ENCODE measurements at regions not wholly inside any gene's neighbourhood (a gene's known extent, or its start where the extent isn't known, plus 50 kb on each side); places are given as distances from the start of the nearest gene placed in this dataset.
A peak's percentile ranks its signal among the peaks of the same experiment; 100 is the strongest.
"Not testable (repeated sequence)": the region's sequence is repeated elsewhere in the genome, so short reads cannot be mapped to it uniquely, and the experiment has no call there.

- DNase-seq = no peak
These were observed 605.6 kb upstream of the TEX47 start for GRCh38 chr7:89401099-89401498.

- DNase-seq = no peak
These were observed 606.2 kb upstream of the TEX47 start for GRCh38 chr7:89401690-89402089.

- DNase-seq = no peak
These were observed 656.4 kb upstream of the TEX47 start for GRCh38 chr7:89451911-89452310.

- no peak for DNase-seq
These were observed 661.0 kb upstream of the TEX47 start for GRCh38 chr7:89456556-89456955.

GRCh38 chr7:89458114-89458513, 662.6 kb upstream of the TEX47 start:
- DNase-seq = no peak

- no peak for DNase-seq
These were observed 678.9 kb upstream of the TEX47 start for GRCh38 chr7:89474456-89474855.

- no peak for DNase-seq
These were observed 676.3 kb upstream of the STEAP1 start for GRCh38 chr7:89477991-89478390.

GRCh38 chr7:89495704-89496103, 658.6 kb upstream of the STEAP1 start:
- no peak for DNase-seq

GRCh38 chr7:89500084-89500483, 654.2 kb upstream of the STEAP1 start:
- DNase-seq = no peak

- DNase-seq = no peak
These were observed 651.0 kb upstream of the STEAP1 start for GRCh38 chr7:89503281-89503680.

GRCh38 chr7:89507034-89507433, 647.2 kb upstream of the STEAP1 start:
- DNase-seq = no peak

GRCh38 chr7:89511900-89512299, 642.4 kb upstream of the STEAP1 start:
- DNase-seq = no peak

- DNase-seq = no peak
These were observed 639.3 kb upstream of the STEAP1 start for GRCh38 chr7:89514970-89515369.

- DNase-seq = no peak
These were observed 636.5 kb upstream of the STEAP1 start for GRCh38 chr7:89517815-89518214.

GRCh38 chr7:89549768-89550167, 604.5 kb upstream of the STEAP1 start:
- DNase-seq = no peak

GRCh38 chr7:89554209-89554608, 600.1 kb upstream of the STEAP1 start:
- DNase-seq = no peak

- no peak for DNase-seq
These were observed 594.7 kb upstream of the STEAP1 start for GRCh38 chr7:89559596-89559995.

GRCh38 chr7:89563597-89563996, 590.7 kb upstream of the STEAP1 start:
- no peak for DNase-seq

GRCh38 chr7:89584896-89585295, 569.4 kb upstream of the STEAP1 start:
- DNase-seq = no peak

- DNase-seq = no peak
These were observed 561.1 kb upstream of the STEAP1 start for GRCh38 chr7:89593125-89593524.

GRCh38 chr7:89602984-89603383, 551.3 kb upstream of the STEAP1 start:
- no peak for DNase-seq

GRCh38 chr7:89605362-89605761, 548.9 kb upstream of the STEAP1 start:
- DNase-seq = peak in 15 of 56 donors; percentile 1 to 49 (median 20)

- no peak for DNase-seq
These were observed 547.8 kb upstream of the STEAP1 start for GRCh38 chr7:89606511-89606910.

- no peak for DNase-seq
These were observed 546.5 kb upstream of the STEAP1 start for GRCh38 chr7:89607792-89608191.

- DNase-seq = not testable (repeated sequence)
These were observed 537.4 kb upstream of the STEAP1 start for GRCh38 chr7:89616829-89617228.

Measured in amygdala (tissue), 56 donors.